ENCODE measurements at regions not wholly inside any gene's neighbourhood (a gene's known extent, or its start where the extent isn't known, plus 50 kb on each side); places are given as distances from the start of the nearest gene placed in this dataset.
A peak's percentile ranks its signal among the peaks of the same experiment; 100 is the strongest.

GRCh38 chr9:79334711-79335110 lies 237.1 kb upstream of the TLE4 start:
- DNase-seq (ENCODE audit: low spot score), result no peak

GRCh38 chr9:79335987-79336386 lies 235.8 kb upstream of the TLE4 start:
- DNase-seq (ENCODE audit: low spot score), result no peak

- no peak for DNase-seq (ENCODE audit: low spot score)
Measured at GRCh38 chr9:79341561-79341960, 230.2 kb upstream of the TLE4 start.

GRCh38 chr9:79346350-79347020 lies 225.3 kb upstream of the TLE4 start:
- DNase-seq (ENCODE audit: low spot score), result no peak

GRCh38 chr9:79352322-79352721 lies 219.4 kb upstream of the TLE4 start:
- no peak for DNase-seq (ENCODE audit: low spot score)

GRCh38 chr9:79353856-79354520 lies 217.8 kb upstream of the TLE4 start:
- no peak for DNase-seq (ENCODE audit: low spot score)

- no peak for DNase-seq (ENCODE audit: low spot score)
Measured at GRCh38 chr9:79357194-79357593, 214.6 kb upstream of the TLE4 start.

GRCh38 chr9:79357616-79358015 lies 214.1 kb upstream of the TLE4 start:
- DNase-seq (ENCODE audit: low spot score), result no peak

- no peak for DNase-seq (ENCODE audit: low spot score)
Measured at GRCh38 chr9:79360387-79361347, 211.1 kb upstream of the TLE4 start.

GRCh38 chr9:79362100-79363081 lies 209.4 kb upstream of the TLE4 start:
- no peak for DNase-seq (ENCODE audit: low spot score)

GRCh38 chr9:79369676-79370075 lies 202.1 kb upstream of the TLE4 start:
- no peak for DNase-seq (ENCODE audit: low spot score)

GRCh38 chr9:79371301-79371700 lies 200.5 kb upstream of the TLE4 start:
- DNase-seq (ENCODE audit: low spot score), result no peak

GRCh38 chr9:79371948-79372555 lies 199.7 kb upstream of the TLE4 start:
- no peak for DNase-seq (ENCODE audit: low spot score)

- no peak for DNase-seq (ENCODE audit: low spot score)
Measured at GRCh38 chr9:79377339-79377855, 194.4 kb upstream of the TLE4 start.

- no peak for DNase-seq (ENCODE audit: low spot score)
Measured at GRCh38 chr9:79378107-79378506, 193.7 kb upstream of the TLE4 start.

- DNase-seq (ENCODE audit: low spot score), result no peak
Measured at GRCh38 chr9:79382044-79382443, 189.7 kb upstream of the TLE4 start.

GRCh38 chr9:79382458-79382857 lies 189.3 kb upstream of the TLE4 start:
- peak; percentile 25 for DNase-seq (ENCODE audit: low spot score)

GRCh38 chr9:79383096-79383495 lies 188.7 kb upstream of the TLE4 start:
- no peak for DNase-seq (ENCODE audit: low spot score)

- no peak for DNase-seq (ENCODE audit: low spot score)
Measured at GRCh38 chr9:79384091-79384490, 187.7 kb upstream of the TLE4 start.

- peak; percentile 75 for DNase-seq (ENCODE audit: low spot score)
Measured at GRCh38 chr9:79384501-79384900, 187.3 kb upstream of the TLE4 start.
